GM19468 (cell line): ENCODE measurements at regions not wholly inside any gene's neighbourhood (a gene's known extent, or its start where the extent isn't known, plus 50 kb on each side); places are given as distances from the start of the nearest gene placed in this dataset.

Source experiments
- ATAC-seq: cut with Tn5 transposase; IDR thresholded peaks from one replicate; pipeline ENCODE4 v1.9.1; 2021; ENCODE audit warnings: mild to moderate bottlenecking, moderate library complexity, moderate number of reproducible peaks; ENCODE audit not compliant: unreplicated experiment; ENCODE audit errors: extremely low read depth

DNA sequence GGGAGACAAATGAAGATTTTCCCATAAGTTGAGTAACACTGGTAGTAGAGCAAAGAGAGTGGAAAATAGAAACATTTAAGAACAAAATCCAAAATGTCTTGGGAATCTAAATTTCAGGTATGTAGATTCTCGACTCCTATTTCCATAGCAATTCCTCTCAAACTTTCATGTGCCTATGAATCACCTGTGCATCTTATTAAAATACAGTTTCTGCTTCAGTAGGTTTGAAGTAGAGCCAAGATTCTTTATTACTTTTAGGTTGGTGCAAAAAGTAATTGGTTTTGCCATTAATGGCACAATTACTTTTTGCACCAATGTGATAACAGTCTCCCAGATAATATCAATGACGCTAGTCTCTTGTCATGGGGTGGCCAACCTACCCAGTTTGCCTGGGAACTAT is 115.3 kb upstream of the SLC5A12 start:
- ATAC-seq = no peak

DNA sequence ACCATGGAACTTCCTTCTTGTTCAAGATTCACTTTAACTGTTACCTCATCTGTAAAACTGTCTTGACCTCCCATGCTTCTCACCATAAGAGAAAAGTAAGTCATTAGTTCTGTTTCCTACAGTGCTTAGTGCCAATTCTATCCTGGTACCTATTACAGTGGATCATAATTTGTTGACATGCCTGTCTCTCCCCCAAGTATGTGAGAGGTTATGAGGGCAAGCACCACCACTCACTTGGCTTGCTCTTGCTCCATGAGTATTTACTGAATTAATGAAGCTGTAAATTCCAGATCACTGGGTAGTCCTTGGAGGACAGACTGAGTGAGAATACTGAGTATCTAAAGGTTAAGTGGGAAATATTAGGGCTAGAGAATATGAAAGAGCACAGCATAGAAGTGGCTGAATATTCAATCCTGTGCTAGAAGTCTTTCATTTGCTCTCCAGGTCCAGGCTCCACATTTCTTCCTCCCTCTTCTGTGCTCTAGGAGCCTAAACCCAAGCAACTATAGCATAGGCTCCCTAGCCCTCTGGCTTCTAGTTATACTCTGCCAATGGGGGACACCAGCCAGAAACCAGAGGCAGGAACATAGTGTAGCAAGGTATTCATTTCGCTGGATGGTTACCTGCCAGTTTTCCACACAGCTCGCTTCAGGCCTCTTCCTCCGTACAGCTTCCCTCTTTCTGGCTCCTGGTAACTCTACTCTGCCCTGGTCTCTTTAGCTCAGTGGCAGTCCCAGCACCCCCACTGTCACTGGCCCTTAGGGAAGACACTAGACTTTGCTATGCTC is 118.2 kb upstream of the SLC5A12 start:
- ATAC-seq = no peak

DNA sequence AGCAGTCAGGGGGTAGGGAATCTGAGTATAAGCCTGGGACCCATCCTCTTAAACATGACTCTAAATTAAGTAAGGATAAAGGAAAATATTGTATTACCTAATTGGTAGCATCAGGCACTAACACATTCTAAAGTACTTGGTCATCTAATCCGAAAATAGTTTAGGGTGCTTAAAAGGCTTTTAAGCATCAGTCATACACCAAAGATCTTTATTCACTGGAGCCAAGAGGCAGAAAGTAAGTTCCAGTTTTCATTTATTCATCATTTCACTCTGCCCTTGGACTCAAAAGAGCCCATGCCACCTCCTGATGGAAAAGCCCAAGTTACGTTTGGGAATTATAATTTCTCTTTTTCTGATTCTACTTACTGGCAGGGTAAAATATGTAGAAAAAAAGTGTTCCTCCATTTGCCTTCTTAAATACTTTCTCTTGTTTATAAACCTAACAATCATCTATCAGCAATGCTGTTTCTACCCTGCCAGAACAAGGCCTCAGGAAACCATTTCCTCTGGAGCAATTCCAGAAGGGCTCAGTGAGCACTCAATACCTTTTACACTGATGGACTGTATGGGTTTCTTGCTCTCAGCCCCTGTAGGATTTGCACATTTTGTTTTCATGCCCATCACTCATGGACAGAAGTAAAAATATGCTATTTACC is 120.1 kb upstream of the SLC5A12 start:
- ATAC-seq = no peak

- no peak for ATAC-seq
Measured at GRCh38 chr11:26842478-26843282, 120.8 kb upstream of the SLC5A12 start.

GRCh38 chr11:26843539-26843938 is 121.7 kb upstream of the SLC5A12 start:
- no peak for ATAC-seq

- ATAC-seq = no peak
Measured at GRCh38 chr11:26844963-26845362, 123.1 kb upstream of the SLC5A12 start.

- ATAC-seq = no peak
Measured at GRCh38 chr11:26846227-26846626, 124.4 kb upstream of the SLC5A12 start.

DNA sequence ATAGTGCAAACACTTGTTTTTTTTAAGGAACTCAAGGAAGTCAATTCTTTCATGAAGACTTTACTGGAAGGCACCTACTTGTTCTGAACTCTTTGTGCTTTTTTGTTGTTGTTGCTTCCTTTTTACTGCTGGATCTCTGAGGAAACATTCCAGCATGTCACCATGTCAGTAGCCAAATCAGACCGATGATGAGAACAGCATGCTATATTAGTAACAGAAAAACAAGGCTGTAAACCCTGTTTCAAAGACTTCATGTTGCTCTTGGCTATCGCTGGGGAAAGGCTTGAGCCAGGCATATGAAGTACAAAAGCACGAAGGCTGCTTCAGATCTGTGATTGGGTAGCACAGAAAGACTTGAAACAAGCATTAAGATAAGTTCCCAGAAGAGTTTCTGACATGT is 125.6 kb upstream of the SLC5A12 start:
- ATAC-seq = no peak

DNA sequence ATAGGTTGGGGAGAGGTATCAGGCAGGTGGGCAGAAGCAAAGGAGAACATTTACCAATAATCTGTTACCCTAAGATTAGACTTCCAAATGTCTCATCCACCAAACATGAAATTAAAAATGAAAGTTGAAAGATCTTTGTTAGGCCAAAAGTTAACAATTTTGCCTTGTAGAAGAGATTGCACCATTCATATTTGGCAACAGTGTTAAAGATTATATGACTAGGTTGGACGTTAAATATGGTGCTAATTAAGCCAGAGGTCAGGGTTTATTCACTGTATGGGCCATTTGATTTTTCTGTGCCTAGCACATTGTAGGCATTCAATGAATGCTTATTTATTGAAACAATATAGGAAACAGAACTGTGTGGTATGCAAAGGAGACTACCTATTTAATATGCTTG is 126.1 kb upstream of the SLC5A12 start:
- ATAC-seq = no peak

- no peak for ATAC-seq
Measured at GRCh38 chr11:26849036-26849435, 127.2 kb upstream of the SLC5A12 start.

- no peak for ATAC-seq
Measured at GRCh38 chr11:26851291-26851690, 129.4 kb upstream of the SLC5A12 start.

GRCh38 chr11:26851696-26852095 is 129.8 kb upstream of the SLC5A12 start:
- no peak for ATAC-seq

DNA sequence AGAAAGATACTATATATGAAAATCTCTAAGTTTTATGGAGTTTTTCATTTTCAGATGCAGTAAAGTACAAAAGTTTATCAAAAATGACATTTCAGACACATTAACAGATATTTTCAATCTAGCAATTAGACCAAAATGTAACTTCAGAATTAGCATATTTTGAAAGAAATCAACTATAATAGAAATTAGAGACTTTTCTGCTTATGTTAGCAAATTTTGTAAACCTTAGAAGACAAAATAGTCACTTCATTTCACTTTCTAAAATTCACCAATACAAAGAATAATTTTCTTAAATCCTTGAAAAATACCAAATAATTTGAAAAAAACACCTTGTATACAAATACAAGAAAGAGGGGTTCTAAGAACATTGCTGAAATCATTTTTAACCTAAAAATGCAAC is 135.8 kb upstream of the FIBIN start:
- no peak for ATAC-seq

GRCh38 chr11:26859416-26859815 is 134.5 kb upstream of the FIBIN start:
- no peak for ATAC-seq

DNA sequence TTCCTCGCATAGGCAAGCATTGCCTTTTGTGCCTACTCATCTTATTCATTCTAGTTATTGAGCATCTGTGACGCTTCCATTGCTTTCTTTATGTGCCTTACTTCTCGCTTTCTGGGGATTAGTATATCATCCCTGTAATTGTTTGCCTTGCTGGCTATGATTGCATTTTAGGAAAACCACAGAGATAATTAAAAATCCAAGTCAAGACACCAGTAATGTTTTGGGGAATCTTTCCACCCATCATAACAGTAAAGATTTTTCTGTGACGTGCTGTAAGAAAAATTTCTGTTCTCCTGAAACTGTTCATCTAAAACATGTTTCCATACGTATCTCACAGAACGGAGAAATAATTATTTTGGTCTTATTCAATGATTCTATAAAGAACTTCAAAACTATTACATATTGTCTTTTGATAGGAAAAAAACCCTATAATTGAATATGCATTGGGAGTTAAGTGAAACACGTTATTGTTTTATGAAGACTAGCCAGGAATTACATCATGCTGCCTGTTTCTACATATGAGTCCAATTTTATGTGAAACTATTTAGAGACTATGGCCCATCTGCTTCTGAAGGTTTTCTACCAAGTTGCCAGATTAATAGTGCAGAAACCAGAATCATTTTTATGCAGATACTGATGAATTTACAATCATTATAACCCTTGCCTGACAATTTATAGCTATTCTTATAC is 133.7 kb upstream of the FIBIN start:
- ATAC-seq = no peak

DNA sequence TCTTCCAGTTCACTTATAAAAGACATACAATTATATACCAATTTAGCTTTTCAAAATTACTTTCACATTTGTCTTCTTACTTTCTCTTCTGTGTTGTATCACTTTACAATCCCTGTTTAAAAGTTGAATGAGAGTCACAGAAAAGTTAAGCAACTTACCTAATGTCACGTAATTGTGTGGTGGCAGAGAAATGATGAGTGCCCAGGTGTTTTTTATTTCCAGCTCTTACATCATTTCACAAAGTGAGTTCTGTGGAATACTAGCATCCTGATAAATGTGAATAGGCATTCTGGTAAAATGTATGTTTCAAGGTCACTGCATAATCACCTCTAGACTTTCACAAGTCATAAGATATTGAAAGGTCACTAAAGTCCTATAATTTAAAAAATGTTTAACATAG is 133.0 kb upstream of the FIBIN start:
- no peak for ATAC-seq

- ATAC-seq = no peak
Measured at GRCh38 chr11:26862801-26863200, 131.1 kb upstream of the FIBIN start.

DNA sequence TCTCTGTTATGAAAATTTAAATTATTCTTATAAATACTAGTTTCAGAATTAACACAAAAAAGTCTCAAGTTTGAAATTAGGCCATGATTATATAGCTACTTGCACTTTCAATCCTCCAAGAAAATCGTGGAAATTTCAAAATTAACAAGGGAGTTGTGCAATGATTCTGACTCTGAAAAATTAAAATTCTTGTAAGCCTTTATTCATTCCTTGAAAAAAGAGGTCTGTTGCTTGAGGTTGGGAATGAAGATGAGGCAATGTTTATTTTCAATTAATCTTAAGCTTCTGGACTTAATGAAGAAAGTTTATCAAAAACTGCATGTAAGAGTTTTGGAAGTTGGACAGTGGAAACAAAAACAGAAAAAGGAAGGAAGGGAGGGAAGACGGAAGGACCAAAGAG is 128.2 kb upstream of the FIBIN start:
- ATAC-seq = no peak

DNA sequence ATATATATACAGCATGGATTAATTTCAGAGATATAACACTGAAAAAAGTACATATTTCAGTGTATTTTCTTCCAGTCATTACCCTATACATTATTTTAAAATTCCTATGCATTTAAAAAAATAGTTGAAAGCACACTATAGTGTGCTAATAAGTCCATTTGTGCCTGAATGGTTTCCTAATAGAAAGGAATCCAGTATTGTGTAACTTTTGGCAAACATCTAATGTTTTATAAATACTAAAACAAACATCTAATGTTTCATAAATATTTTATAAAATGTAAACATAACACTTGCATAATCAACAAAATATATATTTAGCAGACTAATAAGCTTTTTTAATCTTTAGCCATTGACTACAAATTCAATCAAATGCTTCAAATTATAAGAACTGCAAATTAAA is 126.6 kb upstream of the FIBIN start:
- no peak for ATAC-seq

DNA sequence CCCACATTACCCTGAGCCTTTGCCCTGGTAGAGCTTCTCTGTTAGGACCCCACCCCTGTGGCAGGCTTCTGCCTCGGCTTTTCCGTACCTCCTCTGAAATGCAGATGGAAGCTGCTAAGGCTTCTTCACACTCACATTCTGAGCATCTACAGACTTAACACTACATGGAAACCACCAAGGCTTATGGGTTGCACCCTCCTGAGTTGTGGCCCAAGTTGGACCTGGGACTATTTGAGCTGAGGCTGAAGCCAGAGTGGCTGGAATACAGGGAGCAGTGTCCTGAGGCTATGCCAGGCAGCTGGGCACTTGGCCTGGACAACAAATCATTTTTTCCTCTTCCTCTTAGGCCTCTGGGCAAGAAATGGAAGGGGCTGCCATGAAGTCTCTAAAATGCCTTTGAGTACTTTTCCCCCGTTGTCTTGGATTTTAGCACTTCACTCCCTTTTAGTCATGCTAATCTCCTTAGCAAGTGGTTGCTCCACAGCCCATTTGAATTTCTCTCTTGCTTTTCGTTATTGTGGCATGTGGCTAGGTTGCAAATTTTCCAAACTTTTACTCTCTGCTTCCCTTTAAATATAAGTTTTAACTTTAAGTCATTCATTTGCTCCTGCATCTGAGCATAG is 114.8 kb upstream of the FIBIN start:
- ATAC-seq = no peak
